HG03571 (cell line): ENCODE measurements at regions not wholly inside any gene's neighbourhood (a gene's known extent, or its start where the extent isn't known, plus 50 kb on each side); places are given as distances from the start of the nearest gene placed in this dataset.
"Not testable (repeated sequence)": the region's sequence is repeated elsewhere in the genome, so short reads cannot be mapped to it uniquely, and the experiment has no call there.

ENCODE experiments used
- ATAC-seq: cut with Tn5 transposase; IDR thresholded peaks from one replicate; pipeline ENCODE4 v1.9.1; 2021; ENCODE audit not compliant: unreplicated experiment

DNA sequence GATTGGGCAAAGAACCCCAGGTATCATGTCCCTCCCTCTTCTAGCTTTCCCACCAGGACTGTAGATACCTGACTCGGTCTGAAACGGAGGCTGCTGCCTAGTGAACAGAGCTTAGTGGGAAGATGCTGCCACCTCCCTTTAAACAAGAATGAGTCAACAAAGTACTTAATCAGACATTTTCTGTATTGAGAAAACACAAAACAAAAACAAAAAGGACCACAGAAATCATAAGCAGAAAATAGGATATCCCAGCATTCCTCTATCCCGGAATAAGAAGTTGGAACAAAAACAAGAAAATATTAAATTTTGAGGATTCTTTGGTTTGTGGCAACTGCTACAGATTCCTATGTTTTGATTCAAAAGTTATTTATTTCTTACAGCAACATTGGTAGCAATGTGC, 51.7 kb upstream of the COL8A1 start:
- no peak for ATAC-seq

DNA sequence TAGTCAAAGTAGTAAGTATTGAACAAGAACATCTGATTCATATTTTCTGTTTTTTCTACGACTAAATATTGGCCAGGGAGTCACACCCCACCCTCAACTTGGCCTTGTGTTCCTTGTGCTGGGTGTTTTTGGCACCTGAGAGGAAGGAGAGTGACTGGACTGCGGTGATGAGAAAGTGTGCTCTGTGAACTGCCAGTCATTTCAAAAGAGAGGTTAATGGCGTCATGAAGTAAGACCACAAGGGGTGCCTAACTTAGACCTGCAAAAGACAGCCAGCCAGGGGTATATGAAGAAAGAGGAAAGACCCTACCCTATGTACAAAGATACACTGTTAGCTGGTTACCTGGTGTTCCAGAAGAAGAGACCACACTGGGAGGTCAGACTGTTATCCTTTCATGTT, 58.4 kb upstream of the COL8A1 start:
- ATAC-seq: no peak

DNA sequence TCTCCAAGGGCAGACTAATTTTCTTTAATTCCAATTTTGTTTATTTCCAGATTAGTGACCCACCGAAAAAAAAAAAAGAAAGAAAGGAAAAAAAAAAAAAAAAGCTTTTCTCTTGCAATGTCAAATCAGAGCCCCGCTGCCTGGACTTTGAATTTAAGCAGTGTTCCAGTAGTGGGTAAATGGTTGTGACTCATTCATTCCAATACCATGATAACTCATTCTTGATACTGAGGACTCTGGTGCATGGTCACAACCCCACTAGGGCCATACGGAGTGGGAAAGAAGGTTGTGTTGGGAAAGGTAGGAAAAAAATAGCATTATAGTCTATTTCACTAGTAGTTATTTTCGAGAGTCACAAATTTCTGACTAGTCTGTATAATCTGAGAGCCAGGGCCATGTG, 59.1 kb upstream of the COL8A1 start:
- no peak for ATAC-seq

DNA sequence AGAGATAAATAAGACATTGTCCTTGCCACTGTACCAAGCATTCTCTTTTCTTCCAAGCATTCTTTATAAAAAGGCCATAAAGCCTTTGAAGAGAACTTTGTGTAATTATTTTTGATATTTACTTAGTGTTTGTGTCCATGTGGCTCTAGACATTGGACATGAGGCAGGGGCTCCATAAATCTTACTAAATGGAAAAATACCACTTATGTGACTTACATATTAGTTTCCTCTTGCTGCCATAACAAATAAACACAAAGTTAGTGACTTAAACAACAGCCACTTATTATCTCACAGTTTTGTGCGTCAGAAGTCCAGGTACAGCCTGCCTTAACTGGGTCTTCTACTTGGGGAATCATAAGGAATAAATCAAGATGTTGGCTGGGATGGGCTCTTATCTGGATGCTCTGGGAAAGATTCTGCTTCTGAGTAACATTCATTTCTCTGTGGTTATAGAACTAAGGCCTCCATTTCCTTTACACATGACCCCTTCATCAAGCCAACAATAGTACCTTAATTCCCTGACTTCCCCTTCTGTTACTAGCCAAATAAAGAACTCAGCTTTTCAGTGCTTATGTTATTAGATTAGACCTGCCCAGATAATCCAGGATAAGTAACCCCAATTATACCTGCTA, 59.9 kb upstream of the COL8A1 start:
- ATAC-seq: no peak

GRCh38 chr3:99576904-99577559, 61.4 kb upstream of the COL8A1 start:
- ATAC-seq: no peak

DNA sequence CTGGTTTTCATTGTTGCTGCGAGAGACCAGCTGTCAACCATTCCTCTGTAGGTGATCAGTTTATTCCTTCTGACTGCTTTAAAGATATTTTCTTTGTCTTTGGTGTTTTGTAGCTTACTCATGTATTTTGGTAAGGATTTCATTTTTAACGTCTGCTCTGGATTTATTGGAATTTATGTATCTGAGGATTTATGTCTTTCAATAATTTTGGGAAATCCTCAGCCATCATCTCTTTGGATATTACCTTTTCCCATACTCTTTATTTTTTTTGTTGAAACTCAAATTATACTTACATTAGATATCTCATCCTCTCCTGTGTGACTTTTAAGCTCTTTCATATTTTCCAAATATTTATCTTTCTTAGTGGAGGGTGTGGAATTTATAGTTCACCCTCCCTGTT, 62.7 kb upstream of the COL8A1 start:
- ATAC-seq: no peak

DNA sequence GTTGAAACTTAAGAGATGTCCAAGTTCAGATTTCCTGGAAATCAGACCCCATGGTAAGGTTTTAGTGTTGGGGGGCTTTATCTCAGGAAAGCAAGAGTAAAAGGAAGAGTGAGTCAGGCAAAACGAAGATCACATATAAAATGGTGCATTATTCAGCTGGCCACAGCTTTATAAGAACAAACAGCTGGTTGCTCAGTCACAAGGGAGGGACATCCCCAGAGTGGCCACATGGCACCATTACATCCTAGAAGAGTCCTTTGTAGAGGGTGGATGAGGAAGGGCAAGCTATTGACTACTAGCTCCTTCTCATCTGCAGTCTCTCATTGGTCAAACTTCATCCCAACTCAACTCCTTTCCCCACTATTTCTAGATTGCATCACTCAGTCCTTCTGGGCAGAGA, 68.3 kb upstream of the COL8A1 start:
- no peak for ATAC-seq

- no peak for ATAC-seq
These were observed 69.6 kb upstream of the COL8A1 start for GRCh38 chr3:99568663-99569335.

DNA sequence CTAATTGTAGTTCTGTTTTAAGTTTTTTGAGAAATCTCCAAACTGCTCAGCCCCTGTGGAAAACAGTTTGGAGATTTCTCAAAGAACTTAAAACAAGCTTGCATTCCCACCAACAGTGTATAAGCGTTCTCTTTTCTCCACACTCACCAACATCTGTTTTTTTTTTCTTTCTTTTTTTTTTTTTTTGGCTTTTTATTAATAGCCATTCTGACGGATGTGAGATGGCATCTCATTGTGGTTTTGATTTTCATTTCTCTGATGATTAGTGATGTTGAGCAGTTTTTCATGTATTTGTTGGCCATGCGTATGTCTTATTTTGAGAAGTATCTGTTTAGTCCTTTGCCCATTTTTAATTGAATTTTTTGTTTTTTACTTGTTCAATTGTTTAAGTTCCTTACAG, 73.1 kb upstream of the COL8A1 start:
- ATAC-seq: no peak

- no peak for ATAC-seq
These were observed 75.3 kb upstream of the COL8A1 start for GRCh38 chr3:99562990-99563607.

DNA sequence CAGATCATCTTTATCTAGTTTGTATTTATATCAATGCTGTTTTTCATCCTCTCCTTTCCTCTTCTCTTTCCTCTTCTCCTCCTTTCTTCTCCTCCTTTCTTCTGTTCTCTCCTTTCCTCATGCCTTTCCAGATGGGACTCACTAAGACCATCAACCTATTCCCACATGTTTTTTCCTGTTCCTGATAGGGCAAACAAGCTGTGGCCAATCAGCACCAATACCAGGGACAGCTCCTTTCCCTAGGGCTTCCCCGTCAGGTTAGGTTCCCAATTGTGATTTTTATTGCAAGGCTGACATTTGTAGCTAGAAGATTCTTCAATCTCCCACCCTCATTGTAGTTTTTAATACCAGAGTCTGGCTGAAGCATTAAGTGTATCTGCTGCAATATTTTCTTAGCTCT, 76.3 kb upstream of the COL8A1 start:
- no peak for ATAC-seq

DNA sequence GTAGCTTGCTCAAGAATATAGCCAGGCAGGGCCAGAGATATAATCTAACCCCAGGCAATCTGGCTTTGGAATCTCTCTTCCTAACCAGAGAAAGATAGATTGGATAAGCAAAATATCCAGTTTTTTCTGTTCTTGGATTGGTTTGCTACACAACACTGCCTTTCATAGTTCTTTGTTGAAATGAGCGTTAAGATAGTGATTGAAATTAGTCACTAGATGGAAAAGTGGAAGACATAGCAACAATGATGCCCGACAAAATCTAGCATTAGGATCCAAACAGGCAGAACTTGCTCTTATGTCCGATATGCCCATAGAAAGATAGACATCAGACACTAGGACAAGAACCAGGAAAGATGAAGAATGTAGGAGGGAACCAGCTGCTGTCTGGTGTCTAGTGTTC, 77.3 kb upstream of the COL8A1 start:
- no peak for ATAC-seq

GRCh38 chr3:99559196-99559595, 79.2 kb upstream of the COL8A1 start:
- ATAC-seq: no peak

DNA sequence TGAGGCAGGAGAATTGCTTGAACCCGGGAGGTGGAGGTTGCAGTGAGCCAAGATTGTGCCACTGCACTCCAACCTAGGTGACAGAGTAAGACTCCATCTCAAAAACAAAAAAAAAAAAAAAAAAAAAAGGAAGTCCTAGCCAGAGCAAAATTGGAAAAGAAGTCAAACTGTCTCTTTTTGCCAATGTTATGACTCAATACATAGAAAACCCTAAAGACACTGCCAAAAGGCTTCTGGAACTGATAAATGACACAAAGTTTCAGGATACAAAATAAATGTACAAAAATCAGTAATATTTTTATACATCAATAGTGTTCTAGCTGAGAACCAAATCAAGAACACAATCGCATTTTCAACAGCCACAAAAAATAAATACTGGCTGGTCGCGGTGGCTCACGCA, 82.5 kb upstream of the COL8A1 start:
- ATAC-seq: not testable (repeated sequence)

- no peak for ATAC-seq
These were observed 86.9 kb upstream of the COL8A1 start for GRCh38 chr3:99551520-99551919.

DNA sequence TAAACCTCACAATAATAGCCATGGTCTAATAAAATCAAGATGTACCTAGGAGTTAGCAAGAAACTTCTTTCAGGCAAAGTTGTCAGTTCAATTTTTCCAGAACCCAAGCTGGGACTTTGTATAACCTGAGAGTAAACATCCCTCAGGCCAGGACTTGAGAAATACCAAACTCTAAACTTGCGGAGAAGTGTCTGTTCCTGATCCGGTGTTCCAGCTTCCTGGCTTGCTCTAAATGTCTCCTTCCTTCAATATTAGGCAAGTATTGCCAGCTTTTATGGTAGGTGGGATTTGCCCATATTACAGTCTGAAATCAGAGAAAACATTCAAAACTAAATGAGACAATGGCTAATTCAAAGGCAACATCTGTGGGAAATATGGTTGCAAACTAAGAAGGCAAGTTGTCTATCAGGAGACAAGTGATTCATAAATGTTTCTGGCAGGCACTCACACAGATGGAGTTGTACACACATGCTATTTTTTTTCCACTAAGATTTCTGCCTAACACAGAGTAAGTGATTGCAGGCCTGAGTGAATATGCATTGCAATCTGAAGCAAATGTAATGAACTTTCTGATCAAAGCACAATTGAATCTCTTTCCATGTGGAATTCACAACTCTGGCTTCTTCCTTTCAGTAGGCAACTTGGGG, 88.3 kb upstream of the COL8A1 start:
- ATAC-seq: no peak

GRCh38 chr3:99549220-99549619, 89.2 kb upstream of the COL8A1 start:
- no peak for ATAC-seq

GRCh38 chr3:99548674-99549073, 89.7 kb upstream of the COL8A1 start:
- ATAC-seq: no peak

DNA sequence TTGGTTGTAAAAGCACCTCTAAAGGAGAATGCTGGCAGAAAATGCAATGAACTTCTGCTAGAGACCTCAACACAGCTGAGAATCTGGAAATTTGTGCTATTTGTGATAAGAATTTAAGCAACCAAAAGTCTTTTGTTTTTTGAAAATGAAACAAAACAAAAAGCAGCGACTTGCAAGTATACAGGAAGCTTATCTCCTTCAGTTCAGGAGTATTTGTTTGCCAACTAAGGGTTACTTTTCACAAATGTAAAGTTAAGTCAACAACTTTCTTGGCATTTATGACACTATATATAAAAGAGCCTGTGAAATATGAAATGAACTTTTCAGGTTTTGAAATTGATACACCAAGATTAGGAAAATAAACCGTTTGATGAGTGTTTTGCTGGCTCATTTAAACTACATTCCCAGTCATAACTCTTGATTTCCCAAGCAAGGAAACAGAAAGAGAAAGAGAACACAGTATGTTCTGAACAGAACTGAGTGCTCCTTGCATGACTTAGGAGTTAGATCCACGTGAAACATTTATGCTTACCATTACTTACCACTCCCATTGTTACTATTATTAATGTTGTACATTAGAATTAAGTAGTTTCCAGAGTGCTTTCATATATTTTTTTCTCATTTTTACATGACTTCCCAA, 92.3 kb upstream of the COL8A1 start:
- no peak for ATAC-seq

- no peak for ATAC-seq
These were observed 93.6 kb upstream of the COL8A1 start for GRCh38 chr3:99544786-99545281.

- ATAC-seq: no peak
These were observed 94.6 kb upstream of the COL8A1 start for GRCh38 chr3:99543796-99544195.
